ENCODE measurements at regions not wholly inside any gene's neighbourhood (a gene's known extent, or its start where the extent isn't known, plus 50 kb on each side); places are given as distances from the start of the nearest gene placed in this dataset.

DNA sequence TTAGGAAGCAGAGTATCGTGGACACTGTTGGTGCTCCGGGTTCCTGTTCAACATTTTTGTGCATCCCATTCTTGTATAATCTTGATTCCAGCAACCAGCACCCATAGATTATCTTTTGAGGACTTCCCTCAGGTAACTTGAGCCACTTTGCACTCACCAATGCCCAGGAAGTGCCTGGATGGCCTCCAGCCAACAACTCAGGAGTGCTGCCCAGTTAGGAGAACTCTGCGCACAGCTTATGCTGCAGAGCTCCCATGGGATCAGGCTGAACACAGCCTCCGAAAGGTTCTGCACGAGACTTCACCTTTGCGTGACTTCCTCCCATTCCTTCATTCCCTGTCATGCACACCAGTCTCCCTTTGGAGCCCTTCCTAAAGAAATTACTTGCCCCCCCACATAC is 64.3 kb upstream of the LRRN1 start:
- ATAC-seq (ENCODE audit: low FRiP score) (no peak), DNase-seq (ENCODE audit: low spot score) (no peak)
- TF ChIP-seq, protein P1, sequence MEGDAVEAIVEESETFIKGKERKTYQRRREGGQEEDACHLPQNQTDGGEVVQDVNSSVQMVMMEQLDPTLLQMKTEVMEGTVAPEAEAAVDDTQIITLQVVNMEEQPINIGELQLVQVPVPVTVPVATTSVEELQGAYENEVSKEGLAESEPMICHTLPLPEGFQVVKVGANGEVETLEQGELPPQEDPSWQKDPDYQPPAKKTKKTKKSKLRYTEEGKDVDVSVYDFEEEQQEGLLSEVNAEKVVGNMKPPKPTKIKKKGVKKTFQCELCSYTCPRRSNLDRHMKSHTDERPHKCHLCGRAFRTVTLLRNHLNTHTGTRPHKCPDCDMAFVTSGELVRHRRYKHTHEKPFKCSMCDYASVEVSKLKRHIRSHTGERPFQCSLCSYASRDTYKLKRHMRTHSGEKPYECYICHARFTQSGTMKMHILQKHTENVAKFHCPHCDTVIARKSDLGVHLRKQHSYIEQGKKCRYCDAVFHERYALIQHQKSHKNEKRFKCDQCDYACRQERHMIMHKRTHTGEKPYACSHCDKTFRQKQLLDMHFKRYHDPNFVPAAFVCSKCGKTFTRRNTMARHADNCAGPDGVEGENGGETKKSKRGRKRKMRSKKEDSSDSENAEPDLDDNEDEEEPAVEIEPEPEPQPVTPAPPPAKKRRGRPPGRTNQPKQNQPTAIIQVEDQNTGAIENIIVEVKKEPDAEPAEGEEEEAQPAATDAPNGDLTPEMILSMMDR (IDR thresholded peaks at IDR 0.05), result no peak

DNA sequence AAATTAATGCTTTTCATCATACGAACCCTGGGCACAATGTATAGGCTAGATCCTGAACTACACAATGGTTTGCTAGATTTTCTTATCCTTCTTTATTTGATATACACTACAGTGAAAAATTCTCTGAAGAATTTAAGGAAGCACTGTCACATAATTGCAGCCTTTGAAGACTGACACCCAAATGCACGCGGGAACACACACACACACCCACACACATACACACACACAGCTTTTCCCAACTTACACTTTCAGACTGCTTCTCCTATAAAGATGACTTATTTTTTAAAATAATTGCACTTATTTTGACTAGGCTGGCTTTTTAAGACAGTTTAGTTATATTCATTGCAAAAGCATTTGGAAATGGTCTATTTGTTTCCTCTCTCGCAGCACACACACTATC is 70.0 kb upstream of the LRRN1 start:
- DNase-seq (ENCODE audit: low spot score) (no peak), ATAC-seq (ENCODE audit: low FRiP score) (peak; percentile 23)
- TF ChIP-seq, protein P1 (IDR thresholded peaks at IDR 0.05), result no peak

DNA sequence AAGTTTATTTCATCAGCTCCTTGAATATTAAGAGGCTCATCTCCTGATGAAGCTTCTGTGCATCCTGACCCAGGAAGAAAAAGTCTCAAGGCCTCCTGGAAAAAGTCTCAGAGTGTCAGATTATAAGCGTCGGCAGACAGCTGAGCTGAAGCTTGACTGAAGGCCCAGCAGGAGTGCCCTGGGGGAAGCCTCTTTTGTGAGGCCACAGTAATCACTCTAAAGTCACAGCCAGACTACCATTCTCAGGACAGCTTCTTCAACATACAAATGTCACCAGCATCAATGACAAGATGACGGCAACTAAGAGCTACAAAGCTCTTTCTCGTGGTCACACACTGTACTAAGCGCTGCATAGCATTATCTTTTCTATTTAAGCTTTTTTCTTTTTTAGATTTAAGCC is 72.7 kb upstream of the LRRN1 start:
- ATAC-seq (ENCODE audit: low FRiP score) (no peak), DNase-seq (ENCODE audit: low spot score) (no peak)
- TF ChIP-seq, protein P1 (IDR thresholded peaks at IDR 0.05), result no peak

DNA sequence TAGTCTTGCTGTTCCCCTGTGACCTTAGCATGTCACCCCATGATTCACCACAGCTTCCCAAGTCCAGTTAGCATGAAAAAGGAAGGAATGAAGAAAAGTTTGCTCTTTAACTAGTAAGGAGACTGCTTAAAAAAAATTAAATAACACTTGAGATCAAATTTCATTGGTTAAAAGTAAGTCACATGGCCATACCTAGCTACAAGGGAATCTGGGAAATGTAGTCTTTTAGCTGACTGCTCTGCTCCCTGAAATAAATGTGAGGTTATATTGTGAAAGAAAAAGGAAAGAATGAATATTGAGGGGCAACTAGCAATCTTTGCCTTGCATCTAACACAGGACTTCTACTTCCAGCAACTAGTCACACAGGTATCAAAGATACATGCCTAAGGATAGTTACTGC is 84.7 kb upstream of the LRRN1 start:
- no peak for ATAC-seq (ENCODE audit: low FRiP score)
- TF ChIP-seq, protein P1 (IDR thresholded peaks at IDR 0.05), result no peak
- no peak for DNase-seq (ENCODE audit: low spot score)

DNA sequence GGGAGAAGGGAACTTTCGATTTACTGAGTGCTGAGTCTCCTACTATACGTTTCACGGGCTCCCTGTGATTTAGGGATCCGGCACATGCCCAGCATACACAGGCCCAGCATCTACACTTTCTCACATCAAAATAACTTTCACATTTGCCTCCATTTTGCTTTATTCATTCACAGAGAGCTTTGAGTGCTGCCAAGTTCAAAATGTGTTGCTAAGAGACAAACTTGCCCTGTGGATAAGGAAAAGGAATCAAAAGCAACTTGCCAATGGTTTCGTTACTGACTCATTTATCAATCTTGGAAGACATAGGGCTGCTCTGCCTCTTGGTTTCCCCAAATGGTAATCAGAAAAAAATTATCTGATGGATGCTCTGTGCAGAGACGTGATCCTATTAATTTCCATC is 86.3 kb upstream of the LRRN1 start:
- no peak for ATAC-seq (ENCODE audit: low FRiP score)
- DNase-seq (ENCODE audit: low spot score), result no peak
- TF ChIP-seq, protein P1 (IDR thresholded peaks at IDR 0.05), result no peak

DNA sequence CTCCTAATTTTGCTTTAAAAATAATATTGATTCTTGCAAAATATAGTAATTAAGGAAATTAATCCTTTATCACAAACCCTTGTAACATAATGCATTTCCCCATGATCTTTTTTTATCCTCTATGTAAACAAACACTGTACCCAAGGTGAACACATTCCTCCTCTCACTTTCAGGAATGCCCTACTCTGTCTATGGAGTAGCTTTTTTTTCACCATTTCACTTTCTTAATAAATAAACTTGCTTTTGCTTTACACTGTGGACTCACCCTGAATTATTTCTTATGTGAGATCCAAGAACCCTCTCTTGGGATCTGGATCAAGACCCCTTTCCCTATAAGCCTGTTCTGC is 90.5 kb upstream of the LRRN1 start:
- TF ChIP-seq, protein P1 (IDR thresholded peaks at IDR 0.05), result no peak
- DNase-seq (ENCODE audit: low spot score) (no peak), ATAC-seq (ENCODE audit: low FRiP score) (no peak)

DNA sequence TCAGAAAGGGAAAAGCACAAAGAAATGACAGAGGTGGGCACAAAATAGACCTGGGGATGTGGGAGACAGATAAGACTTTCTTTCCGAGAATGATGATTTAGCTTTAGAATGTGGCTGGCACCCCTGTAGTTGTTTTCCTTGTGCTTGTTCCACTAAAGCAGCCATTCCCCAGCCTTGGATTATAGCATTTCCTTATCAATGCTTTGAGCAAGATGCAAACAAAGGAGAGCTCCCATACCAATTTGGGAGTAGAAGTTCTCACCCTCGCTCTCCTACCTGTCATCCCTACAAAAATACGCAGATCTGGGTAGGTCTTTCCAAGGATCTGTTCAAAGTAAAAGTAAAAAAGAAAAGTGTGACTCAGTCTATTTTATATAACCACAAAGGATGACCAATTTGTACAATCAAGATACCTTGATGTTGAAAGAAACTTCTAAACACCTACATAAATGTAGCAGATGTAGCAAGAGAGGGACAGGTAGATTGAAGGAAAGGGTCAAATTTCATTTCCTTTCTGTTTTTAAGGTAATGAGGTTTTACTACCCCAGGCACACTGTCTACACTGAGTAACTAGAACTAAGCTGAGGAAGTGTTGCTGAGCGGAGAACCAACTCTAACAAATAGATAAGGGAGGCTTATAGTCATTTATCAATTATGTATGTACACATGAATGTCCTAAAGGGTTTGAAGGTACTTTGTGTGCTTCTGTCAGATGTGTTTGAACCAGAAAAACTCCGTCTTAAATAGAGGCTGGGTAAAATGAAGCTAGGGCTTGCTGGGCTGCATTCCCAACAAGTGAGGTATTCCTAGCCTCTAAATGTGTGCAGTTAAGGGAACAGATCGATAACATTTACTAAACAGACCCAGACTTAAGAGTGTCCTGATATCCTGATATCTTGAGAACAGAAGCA is 91.1 kb upstream of the LRRN1 start:
- no peak for ATAC-seq (ENCODE audit: low FRiP score)

More for the DNA sequence above, 91.1 kb upstream of the LRRN1 start:
- TF ChIP-seq, protein P1 (IDR thresholded peaks at IDR 0.05), result no peak
- DNase-seq (ENCODE audit: low spot score), result no peak

Data from omental fat pad (tissue), 3 donors.